Lung (tissue), 11 donors: ENCODE measurements at regions not wholly inside any gene's neighbourhood (a gene's known extent, or its start where the extent isn't known, plus 50 kb on each side); places are given as distances from the start of the nearest gene placed in this dataset.

Experiments
- ATAC-seq: fragments of 200-7000 bp; cut with Tn5 transposase; one replicate; pipeline ENCODE4 v1.9.1; 2020; ENCODE audit warnings: moderate number of reproducible peaks; ENCODE audit not compliant: insufficient read depth, low FRiP score
- DNase-seq, 3 donors: peaks; one replicate each; pipeline ENCODE4 v3.0.0-alpha.2; 2013 to 2017
- H3K27ac ChIP-seq, 2 donors: one replicate each; pipeline ENCODE4 v1.5.1; 2013; ENCODE audit warnings: mild to moderate bottlenecking in 2 of 2, moderate library complexity in 2 of 2, control low read depth in 1 of 2, inconsistent platforms in 1 of 2, low read depth in 1 of 2, low read length in 1 of 2
- H3K27me3 ChIP-seq, 3 donors: one replicate each; pipeline ENCODE4 v1.5.1; 2013; ENCODE audit warnings: low read length in 2 of 3; ENCODE audit not compliant: control insufficient read depth in 3 of 3, insufficient read depth in 3 of 3
- H3K36me3 ChIP-seq, 4 donors: one replicate each; pipeline ENCODE4 v1.5.1; 2013; ENCODE audit warnings: low read length in 4 of 4, mild to moderate bottlenecking in 1 of 4, moderate library complexity in 1 of 4; ENCODE audit not compliant: control insufficient read depth in 4 of 4, insufficient read depth in 4 of 4
- H3K4me1 ChIP-seq, 5 donors: one replicate each; pipeline ENCODE4 v1.5.1; 2013; ENCODE audit warnings: low read length in 5 of 5, mild to moderate bottlenecking in 2 of 5, moderate library complexity in 1 of 5; ENCODE audit not compliant: control insufficient read depth in 5 of 5, insufficient read depth in 5 of 5
- H3K4me3 ChIP-seq: one replicate; pipeline ENCODE4 v1.5.1; 2013; ENCODE audit warnings: mild to moderate bottlenecking, control low read depth, moderate library complexity
- H3K9ac ChIP-seq, 2 donors: one replicate each; pipeline ENCODE4 v1.5.1; 2013; ENCODE audit warnings: low read length in 2 of 2, control low read depth in 1 of 2; ENCODE audit not compliant: insufficient read depth in 1 of 2
- H3K9me3 ChIP-seq, 4 donors: one replicate each; pipeline ENCODE4 v1.5.1; 2013; ENCODE audit warnings: low read length in 3 of 4, mild to moderate bottlenecking in 1 of 4, moderate library complexity in 1 of 4; ENCODE audit not compliant: control insufficient read depth in 4 of 4, insufficient read depth in 3 of 4
- WGBS, 2 donors: extraction: QIAGEN DNeasy Blood & Tissue Kit; methylation state at CpG; one replicate each; pipeline ENCODE4 v1.1.7; 2013; 5-methylcytosine and 5-hydroxymethylcytosine counted together
- TF ChIP-seq, protein P1 (sequence below): IDR thresholded peaks from 2 replicates; pipeline ENCODE4 v1.5.1; 2012; ENCODE audit warnings: mild to moderate bottlenecking; ENCODE audit errors: control extremely low read depth, extremely low read depth
- donor health status: control.
- donor health status: control.
- donor health status: Bipolar disorder and iron deficiency.
- donor health status: healthy.
- donor health status: DM: yes; HTN: yes; CAD: no.

DNA sequence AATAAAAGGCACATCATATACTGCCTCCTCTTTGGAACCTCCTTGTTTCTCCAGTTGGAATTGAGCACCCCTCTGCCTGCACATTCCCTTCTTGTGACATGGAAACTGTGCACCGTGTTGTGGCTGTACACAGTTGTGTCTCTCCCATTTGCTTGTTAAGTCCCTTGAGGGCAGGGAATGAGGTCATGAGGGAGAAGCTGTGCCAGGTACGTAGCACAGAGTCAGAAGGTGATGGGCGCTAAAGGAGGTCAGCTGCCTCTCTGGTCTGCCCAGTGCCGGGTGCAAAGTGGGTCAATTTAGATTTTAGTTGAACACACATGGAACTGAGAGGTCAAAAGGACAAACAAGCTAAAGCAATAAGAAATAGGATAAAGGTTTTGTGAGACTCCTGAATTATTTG lies 124.4 kb downstream of the FAM43A start:
- Histone ChIP-seq H3K9me3 (no peaks in the 10 kb centered on the region), H3K4me1 (no peaks in the 10 kb centered on the region), H3K4me3 (no peak overlapping the region), H3K27ac (no peak overlapping the region), H3K27me3 (no peaks in the 10 kb centered on the region), H3K9ac (no peak overlapping the region), H3K36me3 (no peaks in the 10 kb centered on the region)
- ATAC-seq: no peak
- DNase-seq: no peak
- TF ChIP-seq, protein P1, sequence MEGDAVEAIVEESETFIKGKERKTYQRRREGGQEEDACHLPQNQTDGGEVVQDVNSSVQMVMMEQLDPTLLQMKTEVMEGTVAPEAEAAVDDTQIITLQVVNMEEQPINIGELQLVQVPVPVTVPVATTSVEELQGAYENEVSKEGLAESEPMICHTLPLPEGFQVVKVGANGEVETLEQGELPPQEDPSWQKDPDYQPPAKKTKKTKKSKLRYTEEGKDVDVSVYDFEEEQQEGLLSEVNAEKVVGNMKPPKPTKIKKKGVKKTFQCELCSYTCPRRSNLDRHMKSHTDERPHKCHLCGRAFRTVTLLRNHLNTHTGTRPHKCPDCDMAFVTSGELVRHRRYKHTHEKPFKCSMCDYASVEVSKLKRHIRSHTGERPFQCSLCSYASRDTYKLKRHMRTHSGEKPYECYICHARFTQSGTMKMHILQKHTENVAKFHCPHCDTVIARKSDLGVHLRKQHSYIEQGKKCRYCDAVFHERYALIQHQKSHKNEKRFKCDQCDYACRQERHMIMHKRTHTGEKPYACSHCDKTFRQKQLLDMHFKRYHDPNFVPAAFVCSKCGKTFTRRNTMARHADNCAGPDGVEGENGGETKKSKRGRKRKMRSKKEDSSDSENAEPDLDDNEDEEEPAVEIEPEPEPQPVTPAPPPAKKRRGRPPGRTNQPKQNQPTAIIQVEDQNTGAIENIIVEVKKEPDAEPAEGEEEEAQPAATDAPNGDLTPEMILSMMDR: no peak
- WGBS, 2 donors: 94 to 96% methylated on average over 4 of the region's 4 CpGs

DNA sequence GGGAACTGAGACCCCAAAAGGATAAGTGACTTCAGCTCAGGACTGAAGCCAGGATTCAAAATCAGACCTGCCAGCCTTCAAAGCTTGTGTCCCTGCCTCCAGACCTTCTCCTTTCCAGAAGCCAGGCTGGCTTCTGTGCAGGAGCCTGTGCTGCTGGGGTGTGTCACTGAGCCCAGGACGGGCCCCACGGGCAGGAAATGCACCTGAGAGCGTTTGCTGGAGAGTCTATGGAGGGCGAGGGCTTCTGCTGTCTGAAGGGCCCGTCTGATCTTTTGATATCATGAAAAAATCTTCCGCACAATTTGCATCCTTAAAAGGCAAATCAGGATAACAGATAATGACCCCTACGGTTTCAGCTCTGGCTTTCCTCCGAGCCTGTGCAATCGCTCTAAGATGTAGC lies 125.4 kb downstream of the FAM43A start:
- Histone ChIP-seq H3K4me1 (no peaks in the 10 kb centered on the region), H3K9ac (no peak overlapping the region), H3K36me3 (no peaks in the 10 kb centered on the region), H3K9me3 (no peaks in the 10 kb centered on the region), H3K4me3 (no peak overlapping the region), H3K27me3 (no peaks in the 10 kb centered on the region), H3K27ac (no peak overlapping the region)
- ATAC-seq: no peak
- DNase-seq: no peak
- TF ChIP-seq, protein P1: no peak
- WGBS, 2 donors: 73 to 80% methylated on average over 9 of the region's 9 CpGs

DNA sequence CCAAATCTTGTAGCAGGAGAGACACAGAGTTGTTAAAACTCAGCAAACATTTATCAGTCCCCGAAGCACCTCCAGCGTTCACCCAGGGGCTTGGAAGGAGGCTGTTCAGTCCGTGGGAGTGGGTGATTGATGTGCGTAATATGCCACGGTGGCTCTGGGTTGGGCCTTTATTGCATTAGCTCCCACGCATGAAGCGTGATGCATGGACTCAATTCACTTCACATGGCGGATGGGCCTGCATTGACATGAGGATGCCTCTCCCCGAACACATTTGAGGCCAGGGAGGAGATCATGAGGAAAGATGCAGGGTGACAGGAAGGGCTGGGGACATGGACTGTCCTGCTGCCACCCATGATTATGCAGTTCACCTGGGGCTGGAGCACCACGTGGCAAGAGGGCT lies 126.5 kb downstream of the FAM43A start:
- H3K27ac ChIP-seq: no peak overlapping the region
- H3K27me3 ChIP-seq: no peaks in the 10 kb centered on the region
- H3K36me3 ChIP-seq: no peaks in the 10 kb centered on the region
- H3K9ac ChIP-seq: no peak overlapping the region
- TF ChIP-seq, protein P1: no peak
- H3K9me3 ChIP-seq: no peaks in the 10 kb centered on the region
- H3K4me1 ChIP-seq: no peaks in the 10 kb centered on the region
- WGBS, 2 donors: 95 to 98% methylated on average over 10 of the region's 10 CpGs
- ATAC-seq: no peak
- no peak overlapping the region for H3K4me3 ChIP-seq
- DNase-seq: no peak

DNA sequence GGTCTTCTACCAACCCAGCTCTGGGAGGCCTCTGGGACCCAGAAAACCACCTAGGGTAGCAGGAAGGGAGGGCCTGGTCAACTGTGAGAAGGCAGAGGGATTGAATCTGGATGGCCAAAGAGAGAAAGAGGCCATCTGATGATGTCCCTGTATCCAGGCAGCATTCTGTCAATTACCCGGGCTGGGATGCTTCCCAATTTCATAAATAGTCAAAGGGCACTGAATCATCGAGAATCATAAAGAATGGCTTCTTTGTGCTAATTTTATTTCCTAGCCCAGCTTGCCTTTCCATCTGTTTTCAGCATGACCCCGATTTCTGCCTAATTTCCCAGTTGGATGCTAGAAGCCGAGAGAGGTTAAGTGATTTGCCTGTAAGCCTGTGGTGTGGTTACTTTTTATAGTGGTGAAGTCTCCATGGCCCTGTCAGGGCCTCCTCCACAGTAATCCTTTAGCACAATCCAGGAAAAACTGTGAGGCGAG lies 129.2 kb downstream of the FAM43A start:
- no peak for ATAC-seq
- TF ChIP-seq, protein P1: no peak
- no peaks in the 10 kb centered on the region for H3K27me3 ChIP-seq
- no peak overlapping the region for H3K9ac ChIP-seq
- H3K4me1 ChIP-seq: no peaks in the 10 kb centered on the region
- no peaks in the 10 kb centered on the region for H3K9me3 ChIP-seq
- no peak for DNase-seq
- no peak overlapping the region for H3K4me3 ChIP-seq
- no peaks in the 10 kb centered on the region for H3K36me3 ChIP-seq
- 90 to 92% methylated on average over 5 of the region's 5 CpGs for WGBS, 2 donors
- H3K27ac ChIP-seq: no peak overlapping the region
